ENCODE measurements at regions not wholly inside any gene's neighbourhood (a gene's known extent, or its start where the extent isn't known, plus 50 kb on each side); places are given as distances from the start of the nearest gene placed in this dataset.

DNA sequence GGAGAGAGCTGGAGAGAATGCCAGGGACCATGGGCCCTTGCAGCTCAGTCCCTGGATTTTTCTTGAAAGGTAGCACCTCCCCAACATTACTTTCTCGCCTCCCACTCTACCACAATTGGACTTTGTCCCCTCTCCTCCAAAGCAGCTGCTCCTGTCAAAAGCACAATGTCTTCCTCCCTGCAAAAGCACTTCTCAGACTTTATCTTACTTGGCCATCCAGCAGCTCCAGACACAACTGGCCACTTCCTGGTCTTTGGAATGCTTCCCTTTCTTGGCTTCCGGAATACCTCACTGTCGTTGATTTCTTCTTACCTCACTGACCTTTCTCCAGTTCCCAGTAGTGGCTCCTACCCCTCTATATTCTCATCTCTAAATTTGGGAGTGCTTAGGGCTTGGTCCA, 134.6 kb upstream of the PROK2 start:
- Histone ChIP-seq H3K4me1 (no peaks in the 10 kb centered on the region), H3K27ac (no peak overlapping the region), H3K36me3 (no peaks in the 10 kb centered on the region), H3K27me3 (no peaks in the 10 kb centered on the region), H3K4me3 (no peak overlapping the region), H3K9me3 (no peaks in the 10 kb centered on the region)
- TF ChIP-seq POLR2A (IDR thresholded peaks at IDR 0.05) = no peak
- TF ChIP-seq, protein P1, sequence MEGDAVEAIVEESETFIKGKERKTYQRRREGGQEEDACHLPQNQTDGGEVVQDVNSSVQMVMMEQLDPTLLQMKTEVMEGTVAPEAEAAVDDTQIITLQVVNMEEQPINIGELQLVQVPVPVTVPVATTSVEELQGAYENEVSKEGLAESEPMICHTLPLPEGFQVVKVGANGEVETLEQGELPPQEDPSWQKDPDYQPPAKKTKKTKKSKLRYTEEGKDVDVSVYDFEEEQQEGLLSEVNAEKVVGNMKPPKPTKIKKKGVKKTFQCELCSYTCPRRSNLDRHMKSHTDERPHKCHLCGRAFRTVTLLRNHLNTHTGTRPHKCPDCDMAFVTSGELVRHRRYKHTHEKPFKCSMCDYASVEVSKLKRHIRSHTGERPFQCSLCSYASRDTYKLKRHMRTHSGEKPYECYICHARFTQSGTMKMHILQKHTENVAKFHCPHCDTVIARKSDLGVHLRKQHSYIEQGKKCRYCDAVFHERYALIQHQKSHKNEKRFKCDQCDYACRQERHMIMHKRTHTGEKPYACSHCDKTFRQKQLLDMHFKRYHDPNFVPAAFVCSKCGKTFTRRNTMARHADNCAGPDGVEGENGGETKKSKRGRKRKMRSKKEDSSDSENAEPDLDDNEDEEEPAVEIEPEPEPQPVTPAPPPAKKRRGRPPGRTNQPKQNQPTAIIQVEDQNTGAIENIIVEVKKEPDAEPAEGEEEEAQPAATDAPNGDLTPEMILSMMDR (IDR thresholded peaks at IDR 0.05 in 4 of 5, conservative IDR thresholded peaks at IDR 0.05 in 1 of 5) = no peak
- ATAC-seq (no peak), DNase-seq (no peak)
- intact Hi-C loops (cut with DNase I; ENCODE audit: low total_unique reads) = no loop called here
- in situ Hi-C loops (cut with MboI; ENCODE audit: low sequenced_read_pairs in 4 of 4) = no loop called here

DNA sequence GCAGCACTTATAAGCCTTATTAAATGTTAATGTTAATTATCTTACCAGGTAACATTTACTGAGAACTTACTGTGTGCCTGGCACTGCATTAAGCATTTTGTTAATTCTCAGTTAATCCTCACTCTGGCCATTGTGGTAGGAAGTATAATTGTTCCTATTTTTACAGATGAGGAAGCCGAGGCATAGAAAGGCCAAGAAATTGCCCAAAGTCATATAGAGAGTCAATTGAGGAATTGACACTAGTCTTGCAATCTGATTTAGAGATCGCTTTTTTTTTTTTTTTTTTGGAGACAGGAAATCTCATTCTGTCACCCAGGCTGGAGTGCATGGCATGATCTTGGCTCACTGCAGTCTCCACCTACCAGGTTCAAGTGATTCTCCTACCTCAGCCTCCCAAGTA, 132.6 kb upstream of the PROK2 start:
- Histone ChIP-seq H3K4me3 (no peak overlapping the region), H3K9me3 (no peaks in the 10 kb centered on the region), H3K4me1 (no peaks in the 10 kb centered on the region), H3K27me3 (no peaks in the 10 kb centered on the region), H3K27ac (no peak overlapping the region), H3K36me3 (no peaks in the 10 kb centered on the region)
- in situ Hi-C loops (cut with MboI; ENCODE audit: low sequenced_read_pairs in 4 of 4) (no loop called here), intact Hi-C loops (cut with DNase I; ENCODE audit: low total_unique reads) (no loop called here)
- no peak for DNase-seq
- no peak for ATAC-seq
- TF ChIP-seq, protein P1 (IDR thresholded peaks at IDR 0.05 in 4 of 5, conservative IDR thresholded peaks at IDR 0.05 in 1 of 5) = no peak
- no peak for TF ChIP-seq POLR2A (IDR thresholded peaks at IDR 0.05)

DNA sequence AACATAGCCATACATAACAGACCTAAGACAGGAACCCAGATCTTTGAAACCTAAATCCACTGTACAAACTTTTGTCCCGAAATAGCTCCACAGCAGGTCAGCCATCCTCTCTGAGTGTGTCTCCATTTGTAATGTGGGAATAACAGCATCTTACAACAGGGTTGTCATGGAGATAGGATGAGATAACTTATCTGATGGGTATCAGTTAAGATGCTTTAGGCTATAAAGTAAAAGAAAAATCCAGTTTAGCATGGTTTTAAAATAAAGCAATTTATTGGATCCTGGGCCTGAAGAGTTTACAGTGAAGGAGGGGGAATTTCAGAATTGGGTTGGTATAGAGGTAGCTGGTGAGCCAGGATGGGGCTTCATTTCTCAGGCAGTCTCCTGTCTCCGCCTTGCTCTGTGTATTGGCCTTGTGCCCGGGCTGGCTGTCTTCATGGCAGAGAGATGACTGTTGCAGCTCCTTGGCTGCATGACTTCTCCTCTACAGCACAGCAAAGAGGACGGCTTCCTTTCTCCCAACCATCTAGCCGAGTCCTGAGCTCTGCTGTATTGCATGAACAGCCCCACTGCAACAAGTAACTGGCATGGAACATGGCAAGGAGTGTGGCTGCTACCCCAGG, 131.9 kb upstream of the PROK2 start:
- no peaks in the 10 kb centered on the region for H3K4me1 ChIP-seq
- no peak for ATAC-seq
- in situ Hi-C loops (cut with MboI; ENCODE audit: low sequenced_read_pairs in 4 of 4) = no loop called here

DNA sequence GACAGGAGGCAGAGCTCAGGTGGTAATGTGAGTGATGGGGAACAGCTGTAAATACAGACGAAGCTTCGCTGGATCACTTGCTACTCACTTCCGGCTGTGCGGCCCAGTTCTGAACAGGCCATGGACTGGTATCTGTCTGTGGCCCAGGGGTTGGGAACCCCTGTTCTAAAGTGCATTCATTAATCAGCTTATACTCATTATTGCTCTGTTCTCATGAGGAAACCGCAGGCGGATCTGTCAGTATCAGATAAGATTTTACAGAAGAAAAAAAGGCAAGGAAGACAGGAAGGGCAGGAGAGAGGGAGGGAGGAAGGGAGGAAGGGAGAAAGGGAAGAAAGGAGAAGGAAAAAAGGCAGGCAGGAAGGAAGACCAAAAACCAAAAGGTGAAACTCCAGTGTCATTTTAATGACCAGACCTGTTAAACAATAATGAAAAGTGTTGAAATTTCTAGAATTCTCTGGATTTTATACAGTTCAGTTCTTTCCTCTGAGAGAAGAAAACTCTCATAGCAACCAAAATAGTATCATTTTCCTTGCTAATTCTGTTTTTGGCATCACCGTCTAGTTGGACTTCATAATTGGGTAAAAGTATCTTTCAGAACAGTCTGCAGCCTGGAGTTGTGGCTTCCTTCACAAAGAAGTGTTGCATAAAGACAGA, 128.0 kb upstream of the PROK2 start:
- in situ Hi-C loops (cut with MboI; ENCODE audit: low sequenced_read_pairs in 4 of 4) (no loop called here), intact Hi-C loops (cut with DNase I; ENCODE audit: low total_unique reads) (no loop called here)
- no peak for ATAC-seq
- Histone ChIP-seq H3K27ac (no peak overlapping the region), H3K27me3 (peaks cover 0 to 2% (median 2%) of the 10 kb centered on the region in 3 donors), H3K36me3 (no peaks in the 10 kb centered on the region), H3K4me3 (no peak overlapping the region), H3K4me1 (no peaks in the 10 kb centered on the region), H3K9me3 (no peaks in the 10 kb centered on the region)
- no peak for DNase-seq
- TF ChIP-seq, protein P1 (IDR thresholded peaks at IDR 0.05 in 4 of 5, conservative IDR thresholded peaks at IDR 0.05 in 1 of 5) = no peak
- no peak for TF ChIP-seq POLR2A (IDR thresholded peaks at IDR 0.05)

More for the DNA sequence above, 131.9 kb upstream of the PROK2 start:
- DNase-seq = no peak
- TF ChIP-seq, protein P1 (IDR thresholded peaks at IDR 0.05 in 4 of 5, conservative IDR thresholded peaks at IDR 0.05 in 1 of 5) = no peak
- TF ChIP-seq POLR2A (IDR thresholded peaks at IDR 0.05) = no peak
- H3K36me3 ChIP-seq = no peaks in the 10 kb centered on the region
- no peaks in the 10 kb centered on the region for H3K27me3 ChIP-seq
- no peak overlapping the region for H3K27ac ChIP-seq
- no peak overlapping the region for H3K4me3 ChIP-seq
- no peaks in the 10 kb centered on the region for H3K9me3 ChIP-seq
- intact Hi-C loops (cut with DNase I; ENCODE audit: low total_unique reads) = no loop called here

Data from gastrocnemius medialis (tissue), 4 donors.